ENCODE measurements at regions not wholly inside any gene's neighbourhood (a gene's known extent, or its start where the extent isn't known, plus 50 kb on each side); places are given as distances from the start of the nearest gene placed in this dataset.

GRCh38 chr3:193851941-193852674 lies 259.1 kb downstream of the OPA1 start:
- DNase-seq = no peak

DNA sequence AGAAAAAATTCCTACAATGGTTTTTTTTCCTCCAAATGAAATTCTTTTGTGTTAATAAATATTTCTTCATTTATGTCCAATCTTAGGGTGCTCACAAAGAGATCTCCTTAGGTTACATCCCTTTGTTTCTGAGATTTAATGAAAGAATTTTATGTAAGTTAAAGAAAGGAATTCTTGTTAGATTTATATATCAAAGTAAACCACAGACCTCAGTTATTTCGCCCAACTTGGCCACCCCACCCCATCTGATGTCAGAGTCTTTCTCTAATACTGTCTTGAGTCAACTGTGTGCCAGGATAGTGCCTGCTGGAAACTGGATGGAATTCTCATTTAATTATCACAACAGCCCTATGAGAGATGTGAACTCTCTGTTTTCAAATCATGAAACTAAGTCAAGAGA lies 259.9 kb downstream of the OPA1 start:
- no peak for DNase-seq

- no peak for DNase-seq
Observed at GRCh38 chr3:193853511-193854219, 260.7 kb downstream of the OPA1 start.

DNA sequence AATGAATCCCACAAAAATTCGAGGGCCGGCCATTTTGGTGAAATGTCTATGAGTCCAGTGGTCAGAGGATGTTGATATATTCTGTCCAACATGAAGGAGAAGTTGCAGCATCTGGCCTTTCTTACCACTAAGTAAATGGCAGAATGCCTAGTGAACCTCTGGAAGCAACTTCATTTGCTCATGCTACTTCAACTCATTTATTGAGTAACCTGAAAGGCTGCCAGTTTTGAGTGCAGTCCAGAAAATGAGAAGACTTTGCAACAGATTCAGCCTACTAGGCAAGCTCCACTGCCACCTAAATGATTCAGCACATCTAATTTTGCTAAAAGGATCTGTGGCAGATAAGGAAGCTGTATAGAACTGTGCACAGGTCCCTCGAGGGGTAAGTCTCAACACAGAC lies 265.0 kb downstream of the OPA1 start:
- no peak for DNase-seq

GRCh38 chr3:193859195-193859594 lies 266.2 kb downstream of the OPA1 start:
- no peak for DNase-seq

DNA sequence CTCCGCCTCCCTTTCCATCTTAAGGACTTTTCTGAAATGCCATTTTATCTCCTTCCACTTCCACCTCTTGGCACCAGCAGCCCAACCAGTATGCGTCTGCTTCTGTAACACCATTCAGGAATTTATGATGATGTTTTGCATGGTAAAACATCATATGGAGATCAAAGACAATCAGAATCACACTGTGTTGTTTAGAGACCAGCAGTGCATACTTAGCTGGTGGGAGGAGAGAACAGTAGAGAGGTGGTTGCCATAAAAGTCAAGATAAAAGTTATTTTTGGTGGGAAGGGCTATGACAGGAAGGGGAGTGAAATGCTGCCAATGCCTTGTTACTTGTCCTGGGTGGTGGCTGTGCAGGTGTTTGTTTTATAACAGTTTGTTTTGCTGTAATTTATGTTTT lies 268.0 kb downstream of the OPA1 start:
- DNase-seq = peak; percentile 25 to 32

- no peak for DNase-seq
Observed at GRCh38 chr3:193862843-193863242, 269.8 kb downstream of the OPA1 start.

- no peak for DNase-seq
Observed at GRCh38 chr3:193863657-193864357, 270.8 kb downstream of the OPA1 start.

DNA sequence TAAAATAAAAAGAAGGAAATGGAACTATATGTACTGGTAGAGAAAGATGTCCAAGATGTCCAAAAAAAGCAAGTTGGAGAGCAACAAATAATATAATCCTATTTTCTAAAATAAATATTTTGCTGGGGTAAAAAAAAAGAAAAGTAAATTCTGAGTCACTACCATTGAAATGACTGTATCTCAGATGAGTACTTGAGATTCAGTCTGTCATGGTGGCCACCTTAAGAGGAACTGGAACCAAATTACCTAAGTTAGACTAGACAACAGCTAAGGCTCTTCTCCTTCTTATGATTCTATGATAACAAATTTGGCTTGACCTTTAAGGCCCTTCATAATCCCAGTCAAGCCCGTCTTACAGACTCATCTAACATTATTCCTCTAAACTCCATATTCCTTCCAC lies 270.6 kb upstream of the HES1 start:
- no peak for DNase-seq

DNA sequence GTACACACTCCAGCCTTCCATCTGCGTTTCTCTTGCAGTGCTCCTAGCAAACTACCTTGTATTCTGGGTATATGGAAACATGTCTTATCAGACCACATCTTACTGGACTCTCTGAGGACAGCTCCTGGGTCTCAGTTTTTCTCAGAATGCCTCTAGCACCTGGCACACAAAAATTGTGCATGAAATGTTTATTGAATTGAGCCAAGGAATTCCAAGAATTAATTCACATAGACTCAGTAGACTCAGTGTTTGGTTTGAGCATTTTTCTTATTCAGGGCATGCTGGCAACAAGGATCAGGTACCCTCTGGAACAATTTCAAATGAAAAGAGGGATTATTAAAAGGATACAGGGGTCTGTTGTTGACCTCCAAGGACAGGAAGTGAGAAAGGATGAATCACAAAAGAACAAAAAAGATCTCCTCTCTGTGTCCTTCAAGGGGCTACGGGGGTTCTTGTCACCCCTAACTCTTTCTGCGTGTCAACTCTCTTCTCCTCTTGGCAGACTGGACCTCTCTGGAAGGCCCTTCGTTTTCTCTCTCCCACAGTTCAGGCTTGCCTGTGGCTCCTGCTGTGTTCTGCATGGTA lies 270.0 kb upstream of the HES1 start:
- DNase-seq = no peak

DNA sequence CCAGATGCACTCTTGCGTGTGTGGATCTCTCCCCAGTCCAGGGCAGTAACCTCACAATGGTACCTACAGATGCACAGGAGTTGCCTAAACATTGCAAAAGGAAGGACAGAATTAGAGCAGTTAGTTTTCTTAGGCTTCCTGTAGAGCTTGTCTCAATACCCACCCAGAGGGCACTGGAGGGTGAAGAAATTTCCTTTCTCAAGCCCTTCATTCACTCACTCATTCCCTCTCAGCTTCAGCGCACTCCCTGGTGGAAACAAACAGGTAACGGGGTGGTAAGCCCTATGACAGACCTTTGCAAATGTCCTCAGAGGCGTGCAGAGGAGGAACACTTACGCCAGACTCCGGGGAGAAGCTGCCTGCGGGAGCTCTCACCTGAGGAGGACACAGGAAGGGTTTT lies 267.4 kb upstream of the HES1 start:
- DNase-seq = no peak

DNA sequence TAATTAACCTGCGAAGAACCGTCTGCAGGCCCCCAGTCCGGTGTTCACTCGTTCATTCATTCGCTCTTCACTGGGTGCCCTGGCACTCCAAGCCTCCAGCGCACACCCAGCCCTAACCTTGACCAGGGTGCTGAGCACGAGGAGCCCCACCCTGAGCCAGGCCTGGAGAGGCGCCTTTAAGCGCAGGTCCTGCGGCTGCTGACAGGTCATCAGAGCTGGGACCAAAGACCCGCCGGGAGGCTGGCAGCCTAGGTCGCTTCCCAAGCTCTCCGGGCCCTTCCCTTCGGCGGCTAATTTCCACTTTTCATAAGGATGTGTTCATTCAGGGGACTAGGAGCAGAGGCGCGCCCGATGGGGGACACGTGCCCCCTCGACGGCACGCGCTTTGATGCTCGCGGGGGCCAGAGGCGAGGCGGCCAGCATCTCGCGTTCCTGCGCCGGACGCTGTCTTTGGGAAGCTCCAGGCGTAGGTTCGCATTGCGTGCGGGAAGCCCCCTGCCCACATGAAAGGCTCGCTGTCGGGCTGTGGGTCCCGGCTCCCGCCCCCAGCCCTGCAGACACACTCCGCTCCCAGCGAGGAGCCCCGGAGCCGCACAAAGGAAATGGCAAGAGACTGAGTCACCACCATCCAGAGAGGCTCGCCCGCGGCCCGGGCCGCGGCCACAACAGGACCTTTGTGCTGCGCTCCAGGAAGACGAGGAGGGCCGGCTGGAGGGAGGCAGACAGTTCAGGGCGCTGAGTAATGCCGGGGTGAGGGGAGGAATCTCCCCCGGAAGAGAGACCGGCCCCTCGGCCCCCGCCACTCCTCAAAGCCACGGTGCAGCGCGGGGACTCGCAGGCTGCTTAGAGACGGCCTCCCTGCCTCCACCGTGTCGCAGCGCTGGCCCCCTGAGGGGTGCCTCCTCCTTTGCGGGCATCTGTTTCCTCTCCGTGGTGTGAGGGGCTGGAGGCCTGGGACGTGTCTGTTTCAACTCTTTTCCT lies 266.4 kb upstream of the HES1 start:
- no peak for DNase-seq

DNA sequence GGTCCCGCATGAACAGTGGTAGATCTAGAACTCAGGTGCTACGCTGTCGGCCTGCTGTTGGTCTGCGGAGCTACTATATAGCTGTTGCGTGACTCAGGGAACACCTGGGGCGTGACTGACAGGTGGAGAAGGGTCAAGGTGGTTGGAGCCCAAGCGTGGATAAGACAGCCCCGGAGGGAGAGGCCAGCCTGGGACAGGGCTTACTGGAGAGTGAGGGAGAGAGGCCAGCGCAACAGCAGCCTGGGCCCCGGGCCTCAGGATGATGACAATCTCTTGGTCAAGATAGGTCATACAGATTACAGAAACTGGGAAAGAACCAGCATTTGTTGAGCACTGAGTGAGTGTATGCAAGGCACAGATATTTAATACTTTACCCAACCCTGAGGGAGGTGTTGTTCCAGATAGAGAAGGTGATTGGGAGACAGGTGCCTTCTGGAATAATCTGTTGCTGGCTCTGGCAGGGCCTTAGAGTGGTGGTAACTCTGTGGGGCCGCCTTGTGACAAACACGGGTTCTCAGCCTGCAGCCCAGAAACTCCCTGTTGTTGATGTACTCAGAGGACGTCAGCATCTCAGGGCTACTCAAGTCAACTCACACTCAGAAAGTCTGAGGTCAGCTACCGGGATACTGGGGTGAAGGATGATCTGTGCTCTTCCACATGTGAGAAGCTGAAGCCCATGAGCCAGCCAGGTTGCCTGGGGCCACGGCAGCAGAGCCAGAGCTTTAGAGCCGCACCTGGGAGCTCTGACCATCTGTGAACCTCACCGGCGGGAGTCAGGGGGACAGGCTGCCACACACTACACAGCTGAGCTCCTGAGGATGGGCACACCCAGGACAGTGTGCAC lies 265.4 kb upstream of the HES1 start:
- DNase-seq = no peak

DNA sequence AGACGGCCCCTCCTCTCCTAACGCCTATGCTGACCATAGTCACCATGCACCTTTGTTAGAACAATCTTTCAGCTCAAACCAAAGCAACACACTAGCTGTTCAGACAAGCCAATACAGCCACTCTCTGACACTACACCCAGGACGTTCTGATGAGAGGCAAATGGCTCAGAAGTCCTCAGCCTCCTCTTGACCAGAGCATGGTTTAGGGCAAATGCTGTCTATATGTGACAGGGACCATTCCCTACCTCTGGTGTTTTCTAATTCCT lies 264.8 kb upstream of the HES1 start:
- DNase-seq = no peak

DNA sequence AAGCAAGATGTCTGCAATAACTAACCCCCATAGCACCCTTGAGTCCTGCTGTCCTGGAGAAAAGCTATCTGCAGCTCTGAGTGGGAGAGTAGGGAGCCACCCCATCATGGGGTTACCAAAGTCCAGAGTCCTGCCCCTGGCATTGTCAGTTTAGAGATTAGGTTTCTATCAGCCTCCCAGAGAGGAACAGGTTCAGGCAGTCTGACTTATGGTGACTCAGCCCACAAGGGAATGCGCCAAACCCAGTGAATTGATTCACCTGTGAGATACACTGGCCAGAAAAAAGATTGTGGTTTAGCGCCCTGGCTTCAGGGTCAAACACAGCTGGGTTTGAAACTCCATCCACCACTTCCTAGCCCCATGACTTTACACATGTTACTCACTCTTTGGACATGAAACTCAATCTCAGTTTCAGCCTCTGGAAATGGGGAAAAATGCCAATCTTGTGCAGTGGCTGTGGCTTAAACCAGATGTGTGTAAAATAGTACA lies 263.6 kb upstream of the HES1 start:
- peak; percentile 26 to 28 for DNase-seq

- no peak for DNase-seq
Observed at GRCh38 chr3:193873426-193874201, 262.3 kb upstream of the HES1 start.

DNA sequence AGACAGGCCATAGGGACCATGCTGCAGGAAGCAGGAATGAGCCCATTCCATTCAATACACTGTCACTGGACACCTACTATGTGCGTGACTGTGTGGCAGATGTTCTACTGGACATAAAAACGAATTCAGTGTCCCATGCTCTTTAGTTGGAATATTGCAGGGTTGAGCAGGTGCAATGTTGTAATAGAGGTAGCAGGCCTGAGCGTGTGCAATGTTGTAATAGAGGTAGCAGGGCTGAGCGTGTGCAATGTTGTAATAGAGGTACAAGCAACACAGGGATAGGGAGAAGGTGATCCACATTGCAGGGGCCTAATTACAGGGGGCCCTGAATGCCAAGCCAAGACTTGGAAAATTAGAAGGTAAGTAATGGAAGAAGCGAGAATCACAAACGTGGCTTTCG lies 261.4 kb upstream of the HES1 start:
- no peak for DNase-seq

DNA sequence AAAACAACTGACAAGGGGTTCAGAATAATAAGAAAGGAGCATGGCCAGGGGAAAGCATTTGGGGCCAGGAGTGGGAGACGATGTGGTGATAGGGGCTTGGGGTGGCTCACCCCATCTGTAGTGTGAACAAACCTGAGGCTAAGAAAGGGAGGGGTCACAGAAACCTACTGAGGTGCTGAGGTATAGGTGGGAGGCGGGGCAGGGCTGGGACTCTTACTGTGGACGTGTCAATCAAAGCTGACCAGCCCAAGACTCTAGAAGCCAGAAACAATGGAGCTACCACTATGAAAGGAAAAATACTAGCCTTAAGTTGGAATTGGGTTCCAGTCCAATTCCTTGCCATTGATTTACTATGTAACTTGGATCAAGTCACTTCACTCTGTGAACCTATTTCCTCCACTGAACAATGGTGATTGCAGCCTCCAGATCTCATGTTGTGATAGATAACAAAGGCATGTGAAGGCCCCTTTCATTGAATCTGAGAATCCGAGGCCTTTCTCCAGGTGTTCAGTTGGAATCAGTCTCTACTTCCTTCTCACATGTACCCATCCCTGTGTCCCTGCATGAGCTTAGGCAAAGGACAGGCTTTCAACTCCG lies 260.9 kb upstream of the HES1 start:
- no peak for DNase-seq

DNA sequence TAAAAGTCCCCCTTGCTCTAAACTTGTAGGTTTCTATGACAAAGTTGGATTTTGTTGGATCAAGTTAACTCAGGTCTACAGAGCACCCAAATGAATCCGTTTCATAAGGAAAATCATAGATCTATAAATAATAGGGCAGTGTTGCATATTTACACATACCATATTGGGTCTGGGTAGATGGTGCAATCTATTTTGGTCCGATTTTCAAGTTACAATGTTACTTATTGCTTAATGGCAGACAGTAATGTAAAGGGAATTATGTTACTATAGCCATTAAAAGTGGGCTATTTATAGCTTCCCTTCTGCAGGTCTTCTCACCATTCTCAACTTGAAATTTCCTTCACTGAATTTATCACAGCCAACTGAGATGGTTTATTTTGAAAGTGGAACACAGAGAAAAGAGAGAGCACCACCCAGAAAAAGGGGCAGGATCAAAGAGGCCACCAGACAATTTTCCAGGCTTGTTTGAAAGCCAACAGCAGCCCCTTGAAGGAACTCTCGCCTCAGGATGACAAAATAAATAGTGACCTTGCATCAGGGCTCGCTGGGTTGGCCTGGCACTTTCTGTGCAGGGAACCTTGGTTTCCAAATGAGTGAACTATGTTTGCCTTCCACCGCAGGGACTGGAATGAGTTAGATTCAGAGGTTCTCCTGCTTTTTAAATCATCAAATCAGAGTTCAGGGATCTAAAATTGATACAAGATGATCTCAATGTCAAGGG lies 260.2 kb upstream of the HES1 start:
- DNase-seq = no peak

Data from NCI-H526 (cell line).